ENCODE measurements at regions not wholly inside any gene's neighbourhood (a gene's known extent, or its start where the extent isn't known, plus 50 kb on each side); places are given as distances from the start of the nearest gene placed in this dataset.

DNA sequence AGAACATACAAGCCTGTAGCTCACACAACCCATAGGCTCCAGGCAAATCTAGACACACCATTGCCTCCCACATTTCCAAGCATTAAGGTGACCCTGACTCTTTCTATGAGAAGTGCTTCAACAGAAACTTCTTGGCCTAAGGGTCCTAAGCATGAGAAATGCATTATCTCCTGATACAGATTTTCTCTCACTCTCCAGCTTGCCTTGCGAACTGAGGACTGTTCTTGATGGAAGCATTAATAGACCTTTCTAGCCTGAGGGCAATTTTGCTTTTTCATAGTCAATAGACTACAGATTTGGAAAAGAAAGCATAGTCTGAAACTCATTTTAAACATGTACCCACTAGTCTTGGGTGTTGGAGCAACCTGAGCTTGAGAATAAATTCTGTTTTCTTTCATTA lies 1801.3 kb upstream of the PCDH7 start:
- H3K36me3 ChIP-seq (ENCODE audit: control insufficient read depth in 3 of 3, insufficient read depth in 2 of 3, low read depth in 1 of 3, low read length in 3 of 3) = no peaks in the 10 kb centered on the region
- H3K4me1 ChIP-seq (ENCODE audit: control insufficient read depth in 3 of 3, insufficient read depth in 2 of 3, low read depth in 1 of 3, low read length in 2 of 3) = no peaks in the 10 kb centered on the region
- H3K4me3 ChIP-seq (ENCODE audit: low read depth in 1 of 3, low read length in 3 of 3) = no peak overlapping the region
- FAIRE-seq = no peak
- H3K9me3 ChIP-seq (ENCODE audit: control insufficient read depth in 2 of 2, insufficient read depth in 1 of 2, low read depth in 1 of 2, low read length in 1 of 2) = peaks cover 0 to 2% of the 10 kb centered on the region in 2 donors
- no peak for DNase-seq
- no peak overlapping the region for H3K27ac ChIP-seq (ENCODE audit: low read depth in 1 of 3, low read length in 2 of 3)
- H3K27me3 ChIP-seq (ENCODE audit: control insufficient read depth in 3 of 3, insufficient read depth in 3 of 3, low read length in 3 of 3) = no peaks in the 10 kb centered on the region
- 75 to 85% (median 83%) methylated on average over 1 of the region's 1 CpG for WGBS, 3 donors

DNA sequence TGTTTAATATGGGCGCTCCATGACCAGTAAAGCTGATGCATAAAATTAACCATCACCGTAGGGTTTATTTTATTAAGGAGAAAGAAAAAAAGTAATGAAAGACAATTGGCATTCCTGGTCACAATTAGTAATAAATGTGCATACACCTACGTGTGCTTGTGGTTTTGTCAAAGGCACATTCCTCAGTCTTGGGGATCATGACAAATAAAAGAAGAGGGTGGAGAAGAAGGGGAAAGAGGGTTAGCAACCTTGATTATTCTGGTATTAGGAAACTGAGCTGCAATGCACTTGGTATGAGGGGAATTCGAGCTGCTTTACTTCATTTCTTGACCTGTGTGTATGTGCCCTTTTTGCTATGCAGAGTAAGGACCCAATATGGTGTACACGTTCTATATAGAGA lies 1798.3 kb upstream of the PCDH7 start:
- DNase-seq (no peak), FAIRE-seq (no peak)
- Histone ChIP-seq H3K27me3 (ENCODE audit: control insufficient read depth in 3 of 3, insufficient read depth in 3 of 3, low read length in 3 of 3) (no peaks in the 10 kb centered on the region), H3K4me3 (ENCODE audit: low read depth in 1 of 3, low read length in 3 of 3) (no peak overlapping the region), H3K27ac (ENCODE audit: low read depth in 1 of 3, low read length in 2 of 3) (no peak overlapping the region), H3K4me1 (ENCODE audit: control insufficient read depth in 3 of 3, insufficient read depth in 2 of 3, low read depth in 1 of 3, low read length in 2 of 3) (no peaks in the 10 kb centered on the region), H3K9me3 (ENCODE audit: control insufficient read depth in 2 of 2, insufficient read depth in 1 of 2, low read depth in 1 of 2, low read length in 1 of 2) (peaks cover 0 to 2% of the 10 kb centered on the region in 2 donors), H3K36me3 (ENCODE audit: control insufficient read depth in 3 of 3, insufficient read depth in 2 of 3, low read depth in 1 of 3, low read length in 3 of 3) (no peaks in the 10 kb centered on the region)
- WGBS, 3 donors = 50 to 71% (median 59%) methylated on average over 5 of the region's 5 CpGs

DNA sequence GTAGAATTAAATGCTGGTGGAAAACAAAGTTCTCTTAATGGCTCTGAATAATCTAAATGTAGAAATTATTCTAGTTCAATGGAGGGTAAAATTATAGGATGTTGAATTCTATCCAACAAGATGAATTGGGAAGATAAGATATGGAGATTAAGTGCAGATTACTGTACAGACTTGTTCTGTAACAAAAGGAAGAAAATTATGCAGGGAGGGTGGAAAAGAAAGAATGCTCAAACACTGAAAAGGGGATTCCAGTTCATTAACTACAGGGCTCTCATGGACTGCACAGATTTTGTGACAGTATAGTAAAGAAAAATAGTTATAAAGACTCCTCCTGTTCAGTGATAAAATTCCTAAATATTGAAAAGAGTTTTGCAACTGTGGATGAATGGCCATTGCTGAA lies 1794.0 kb upstream of the PCDH7 start:
- H3K27ac ChIP-seq (ENCODE audit: low read depth in 1 of 3, low read length in 2 of 3) = no peak overlapping the region
- no peak for FAIRE-seq
- no peaks in the 10 kb centered on the region for H3K27me3 ChIP-seq (ENCODE audit: control insufficient read depth in 3 of 3, insufficient read depth in 3 of 3, low read length in 3 of 3)
- no peaks in the 10 kb centered on the region for H3K36me3 ChIP-seq (ENCODE audit: control insufficient read depth in 3 of 3, insufficient read depth in 2 of 3, low read depth in 1 of 3, low read length in 3 of 3)
- H3K4me1 ChIP-seq (ENCODE audit: control insufficient read depth in 3 of 3, insufficient read depth in 2 of 3, low read depth in 1 of 3, low read length in 2 of 3) = no peaks in the 10 kb centered on the region
- H3K9me3 ChIP-seq (ENCODE audit: control insufficient read depth in 2 of 2, insufficient read depth in 1 of 2, low read depth in 1 of 2, low read length in 1 of 2) = peaks cover 0 to 2% of the 10 kb centered on the region in 2 donors
- no peak overlapping the region for H3K4me3 ChIP-seq (ENCODE audit: low read depth in 1 of 3, low read length in 3 of 3)
- no peak for DNase-seq

GRCh38 chr4:28942631-28943030 lies 1777.5 kb upstream of the PCDH7 start:
- Histone ChIP-seq H3K4me3 (ENCODE audit: low read depth in 1 of 3, low read length in 3 of 3) (no peak overlapping the region), H3K27me3 (ENCODE audit: control insufficient read depth in 3 of 3, insufficient read depth in 3 of 3, low read length in 3 of 3) (no peaks in the 10 kb centered on the region), H3K9me3 (ENCODE audit: control insufficient read depth in 2 of 2, insufficient read depth in 1 of 2, low read depth in 1 of 2, low read length in 1 of 2) (no peaks in the 10 kb centered on the region), H3K36me3 (ENCODE audit: control insufficient read depth in 3 of 3, insufficient read depth in 2 of 3, low read depth in 1 of 3, low read length in 3 of 3) (no peaks in the 10 kb centered on the region), H3K27ac (ENCODE audit: low read depth in 1 of 3, low read length in 2 of 3) (no peak overlapping the region), H3K4me1 (ENCODE audit: control insufficient read depth in 3 of 3, insufficient read depth in 2 of 3, low read depth in 1 of 3, low read length in 2 of 3) (no peaks in the 10 kb centered on the region)
- no peak for DNase-seq
- FAIRE-seq = no peak

- DNase-seq = no peak
- WGBS, 3 donors = 44 to 65% (median 50%) methylated on average over 1 of the region's 1 CpG
- H3K4me3 ChIP-seq (ENCODE audit: low read depth in 1 of 3, low read length in 3 of 3) = no peak overlapping the region
- no peak for FAIRE-seq
- no peaks in the 10 kb centered on the region for H3K9me3 ChIP-seq (ENCODE audit: control insufficient read depth in 2 of 2, insufficient read depth in 1 of 2, low read depth in 1 of 2, low read length in 1 of 2)
- no peaks in the 10 kb centered on the region for H3K36me3 ChIP-seq (ENCODE audit: control insufficient read depth in 3 of 3, insufficient read depth in 2 of 3, low read depth in 1 of 3, low read length in 3 of 3)
- H3K4me1 ChIP-seq (ENCODE audit: control insufficient read depth in 3 of 3, insufficient read depth in 2 of 3, low read depth in 1 of 3, low read length in 2 of 3) = no peaks in the 10 kb centered on the region
- no peaks in the 10 kb centered on the region for H3K27me3 ChIP-seq (ENCODE audit: control insufficient read depth in 3 of 3, insufficient read depth in 3 of 3, low read length in 3 of 3)
- H3K27ac ChIP-seq (ENCODE audit: low read depth in 1 of 3, low read length in 2 of 3) = no peak overlapping the region
These were observed 1772.8 kb upstream of the PCDH7 start for GRCh38 chr4:28947374-28947773.

GRCh38 chr4:28948501-28948900 lies 1771.7 kb upstream of the PCDH7 start:
- WGBS, 3 donors = 55 to 64% (median 59%) methylated on average over 2 of the region's 2 CpGs
- Histone ChIP-seq H3K27me3 (ENCODE audit: control insufficient read depth in 3 of 3, insufficient read depth in 3 of 3, low read length in 3 of 3) (no peaks in the 10 kb centered on the region), H3K9me3 (ENCODE audit: control insufficient read depth in 2 of 2, insufficient read depth in 1 of 2, low read depth in 1 of 2, low read length in 1 of 2) (no peaks in the 10 kb centered on the region), H3K4me1 (ENCODE audit: control insufficient read depth in 3 of 3, insufficient read depth in 2 of 3, low read depth in 1 of 3, low read length in 2 of 3) (no peaks in the 10 kb centered on the region), H3K36me3 (ENCODE audit: control insufficient read depth in 3 of 3, insufficient read depth in 2 of 3, low read depth in 1 of 3, low read length in 3 of 3) (no peaks in the 10 kb centered on the region), H3K27ac (ENCODE audit: low read depth in 1 of 3, low read length in 2 of 3) (no peak overlapping the region), H3K4me3 (ENCODE audit: low read depth in 1 of 3, low read length in 3 of 3) (no peak overlapping the region)
- FAIRE-seq (no peak), DNase-seq (no peak)

DNA sequence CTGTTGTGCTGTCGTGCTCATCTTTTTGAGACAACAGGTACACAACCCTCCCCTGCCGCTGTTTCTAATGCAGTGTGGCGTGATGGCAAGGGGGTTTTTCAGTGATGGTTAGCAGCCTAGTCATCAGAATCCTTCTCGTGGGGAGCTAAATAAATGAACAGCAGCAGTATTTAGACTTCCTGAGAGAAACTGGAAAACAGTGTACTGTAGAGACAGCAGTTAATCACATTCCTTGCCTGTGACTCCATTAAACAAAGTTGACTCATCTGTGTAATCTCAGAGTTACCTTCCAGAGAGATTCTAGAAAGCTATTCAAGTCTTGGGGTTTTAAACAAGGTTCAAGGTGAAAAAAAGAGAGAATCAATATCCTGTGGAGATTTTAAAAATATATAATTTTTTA lies 1753.2 kb upstream of the PCDH7 start:
- no peak for DNase-seq
- FAIRE-seq = no peak
- Histone ChIP-seq H3K4me3 (ENCODE audit: low read depth in 1 of 3, low read length in 3 of 3) (no peak overlapping the region), H3K4me1 (ENCODE audit: control insufficient read depth in 3 of 3, insufficient read depth in 2 of 3, low read depth in 1 of 3, low read length in 2 of 3) (no peaks in the 10 kb centered on the region), H3K36me3 (ENCODE audit: control insufficient read depth in 3 of 3, insufficient read depth in 2 of 3, low read depth in 1 of 3, low read length in 3 of 3) (no peaks in the 10 kb centered on the region), H3K27ac (ENCODE audit: low read depth in 1 of 3, low read length in 2 of 3) (no peak overlapping the region), H3K27me3 (ENCODE audit: control insufficient read depth in 3 of 3, insufficient read depth in 3 of 3, low read length in 3 of 3) (no peaks in the 10 kb centered on the region), H3K9me3 (ENCODE audit: control insufficient read depth in 2 of 2, insufficient read depth in 1 of 2, low read depth in 1 of 2, low read length in 1 of 2) (no peaks in the 10 kb centered on the region)
- WGBS, 3 donors = 53 to 64% (median 63%) methylated on average over 4 of the region's 4 CpGs

GRCh38 chr4:28973587-28974350 lies 1746.4 kb upstream of the PCDH7 start:
- H3K36me3 ChIP-seq (ENCODE audit: control insufficient read depth in 3 of 3, insufficient read depth in 2 of 3, low read depth in 1 of 3, low read length in 3 of 3) = no peaks in the 10 kb centered on the region
- H3K27me3 ChIP-seq (ENCODE audit: control insufficient read depth in 3 of 3, insufficient read depth in 3 of 3, low read length in 3 of 3) = no peaks in the 10 kb centered on the region
- H3K9me3 ChIP-seq (ENCODE audit: control insufficient read depth in 2 of 2, insufficient read depth in 1 of 2, low read depth in 1 of 2, low read length in 1 of 2) = no peaks in the 10 kb centered on the region
- FAIRE-seq (no peak), DNase-seq (no peak)
- whole genome bisulfite sequencing, 3 donors = 44 to 58% (median 48%) methylated on average over 3 of the region's 3 CpGs
- H3K27ac ChIP-seq (ENCODE audit: low read depth in 1 of 3, low read length in 2 of 3) = no peak overlapping the region
- H3K4me1 ChIP-seq (ENCODE audit: control insufficient read depth in 3 of 3, insufficient read depth in 2 of 3, low read depth in 1 of 3, low read length in 2 of 3) = no peaks in the 10 kb centered on the region
- H3K4me3 ChIP-seq (ENCODE audit: low read depth in 1 of 3, low read length in 3 of 3) = no peak overlapping the region

DNA sequence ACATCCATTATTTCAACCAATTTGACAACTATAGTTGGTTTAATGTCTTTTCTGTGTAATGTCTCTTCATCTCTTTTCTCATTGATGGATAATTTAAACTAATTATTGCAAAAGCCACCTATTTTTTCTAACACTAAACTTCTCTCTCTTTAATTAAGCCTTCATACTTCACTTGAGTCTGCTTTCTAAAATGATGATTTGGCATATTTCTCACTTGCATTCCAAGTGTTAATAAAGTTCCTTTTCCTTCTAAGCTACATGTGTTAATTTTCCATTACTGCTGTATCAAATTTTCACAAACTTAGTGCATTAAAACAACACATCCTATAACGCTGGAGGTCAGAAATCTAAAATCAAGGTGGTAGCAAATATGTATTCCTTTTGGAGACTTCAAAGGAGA lies 1743.8 kb upstream of the PCDH7 start:
- Histone ChIP-seq H3K4me1 (ENCODE audit: control insufficient read depth in 3 of 3, insufficient read depth in 2 of 3, low read depth in 1 of 3, low read length in 2 of 3) (no peaks in the 10 kb centered on the region), H3K9me3 (ENCODE audit: control insufficient read depth in 2 of 2, insufficient read depth in 1 of 2, low read depth in 1 of 2, low read length in 1 of 2) (no peaks in the 10 kb centered on the region), H3K27ac (ENCODE audit: low read depth in 1 of 3, low read length in 2 of 3) (no peak overlapping the region), H3K27me3 (ENCODE audit: control insufficient read depth in 3 of 3, insufficient read depth in 3 of 3, low read length in 3 of 3) (no peaks in the 10 kb centered on the region), H3K4me3 (ENCODE audit: low read depth in 1 of 3, low read length in 3 of 3) (no peak overlapping the region), H3K36me3 (ENCODE audit: control insufficient read depth in 3 of 3, insufficient read depth in 2 of 3, low read depth in 1 of 3, low read length in 3 of 3) (no peaks in the 10 kb centered on the region)
- DNase-seq = no peak
- no peak for FAIRE-seq
- 66 to 86% (median 68%) methylated on average over 1 of the region's 1 CpG for WGBS, 3 donors
